H1 (cell line): ENCODE measurements at regions not wholly inside any gene's neighbourhood (a gene's known extent, or its start where the extent isn't known, plus 50 kb on each side); places are given as distances from the start of the nearest gene placed in this dataset.

Experiments
- CTCF ChIA-PET: fragments of 300-600 bp; sonication (Branson Sonifier 250); formaldehyde crosslinking; loops from one replicate; lab custom pipeline; 2021; ENCODE audit not compliant: partially characterized antibody; lab: Charles Lee
- POLR2A ChIA-PET: fragments of 300-600 bp; sonication (Branson Sonifier 250); formaldehyde crosslinking; loops from one replicate; lab custom pipeline; 2021; ENCODE audit warnings: inconsistent platforms; ENCODE audit not compliant: partially characterized antibody; lab: Charles Lee
- DNase-seq, 2 experiments: peaks; one replicate each; pipeline versions ENCODE4 v3.0.0 to v3.0.0-alpha.2; 2010 to 2022; ENCODE audit warnings: low spot score in 2 of 2, low read depth in 1 of 2, mixed read lengths in 1 of 2
- FAIRE-seq: peaks from 2 replicates; lab custom pipeline; 2011; peaks lifted over from hg19 to GRCh38; lab: Jason Lieb, UNC
- H2AFZ ChIP-seq: 2 replicates; pipeline ENCODE4 v1.8.1; 2012; ENCODE audit warnings: low read length, inconsistent platforms
- H2AK5ac ChIP-seq: 2 replicates; pipeline ENCODE4 v1.6.1; 2013; ENCODE audit warnings: low read depth, low read length
- H2BK120ac ChIP-seq: replicated peaks from 2 replicates; pipeline ENCODE3; 2013; ENCODE audit warnings: low read depth, low read length, inconsistent platforms
- H2BK12ac ChIP-seq: 2 replicates; pipeline ENCODE4 v1.6.1; 2013; ENCODE audit warnings: low read depth, low read length
- H2BK15ac ChIP-seq: 2 replicates; pipeline ENCODE4 v1.6.1; 2013; ENCODE audit warnings: low read length
- H2BK20ac ChIP-seq: 2 replicates; pipeline ENCODE4 v1.6.1; 2013; ENCODE audit warnings: low read length
- H2BK5ac ChIP-seq: 2 replicates; pipeline ENCODE4 v1.6.1; 2013; ENCODE audit warnings: low read depth, low read length
- H3K14ac ChIP-seq: 2 replicates; pipeline ENCODE4 v1.6.1; 2013; ENCODE audit warnings: inconsistent platforms; ENCODE audit not compliant: insufficient read length
- H3K18ac ChIP-seq: 2 replicates; pipeline ENCODE4 v1.6.1; 2013; ENCODE audit warnings: low read length; ENCODE audit errors: extremely low read depth
- H3K23ac ChIP-seq: 2 replicates; pipeline ENCODE4 v1.6.1; 2013; ENCODE audit warnings: inconsistent platforms; ENCODE audit not compliant: insufficient read length
- H3K23me2 ChIP-seq: 2 replicates; pipeline ENCODE4 v1.6.1; 2013; ENCODE audit warnings: low read depth, low read length
- H3K27ac ChIP-seq: 2 replicates; pipeline ENCODE4 v1.6.1; 2011; ENCODE audit warnings: low read depth, low read length, inconsistent platforms
- H3K27me3 ChIP-seq, 4 experiments: replicated peaks in 1 of 4; 1 replicate in 1 of 4; 2 replicates in 3 of 4; pipeline versions ENCODE4 v1.6.1 to v1.8.1; 2011 to 2013; ENCODE audit warnings: low read length in 3 of 4, mild to moderate bottlenecking in 3 of 4, inconsistent platforms in 2 of 4, mixed read lengths in 2 of 4, moderate library complexity in 1 of 4; ENCODE audit not compliant: control insufficient read depth in 3 of 4, insufficient read depth in 3 of 4; ENCODE audit errors: extremely low read depth in 1 of 4
- H3K36me3 ChIP-seq, 4 experiments: 2 replicates each; pipeline versions ENCODE4 v1.6.1 to v1.8.1; 2011 to 2013; ENCODE audit warnings: mild to moderate bottlenecking in 4 of 4, low read length in 3 of 4, moderate library complexity in 2 of 4, control low read depth in 1 of 4, inconsistent platforms in 1 of 4; ENCODE audit not compliant: insufficient read depth in 4 of 4, control insufficient read depth in 2 of 4
- H3K4ac ChIP-seq: replicated peaks from 2 replicates; pipeline ENCODE3; 2013; ENCODE audit warnings: low read length, low read depth, mixed read lengths, inconsistent platforms; ENCODE audit not compliant: insufficient read length
- H3K4me1 ChIP-seq, 4 experiments: replicated peaks in 1 of 4; 1 replicate in 1 of 4; 2 replicates in 3 of 4; pipeline versions ENCODE4 v1.6.1 to v1.8.1; 2011 to 2013; ENCODE audit warnings: low read length in 3 of 4, inconsistent platforms in 2 of 4, mixed read lengths in 1 of 4; ENCODE audit not compliant: insufficient read depth in 4 of 4, control insufficient read depth in 3 of 4
- H3K4me2 ChIP-seq, 2 experiments: 2 replicates each; pipeline versions ENCODE4 v1.6.1 to v1.8.1; 2011 to 2013; ENCODE audit warnings: low read depth in 2 of 2, low read length in 2 of 2, control low read depth in 1 of 2, inconsistent platforms in 1 of 2, mild to moderate bottlenecking in 1 of 2; ENCODE audit not compliant: insufficient read depth in 1 of 2
- H3K4me3 ChIP-seq, 4 experiments: fragments of 200-600, 300-600 bp in 1 of 4; sonication (generic), shearing (Covaris generic), sonication (Bioruptor Twin) in 1 of 4; 2 replicates each; pipeline versions ENCODE4 v1.5.1 to v1.8.1; 2011 to 2016; ENCODE audit warnings: low read length in 4 of 4, low read depth in 3 of 4, control low read depth in 2 of 4, inconsistent platforms in 2 of 4, mild to moderate bottlenecking in 2 of 4, mixed read lengths in 1 of 4, moderate library complexity in 1 of 4; ENCODE audit not compliant: insufficient read depth in 2 of 4; ENCODE audit errors: extremely low read depth in 1 of 4
- H3K56ac ChIP-seq: replicated peaks from 2 replicates; pipeline ENCODE3; 2013; ENCODE audit warnings: low read depth, mild to moderate bottlenecking, mixed read lengths, low read length, inconsistent platforms; ENCODE audit not compliant: insufficient read length
- H3K79me1 ChIP-seq: 2 replicates; pipeline ENCODE4 v1.6.1; 2013; ENCODE audit warnings: low read depth, low read length, control low read depth
- H3K79me2 ChIP-seq, 2 experiments: 2 replicates each; pipeline versions ENCODE4 v1.6.1 to v1.8.1; 2012 to 2013; ENCODE audit warnings: low read length in 2 of 2, mild to moderate bottlenecking in 2 of 2, inconsistent platforms in 1 of 2; ENCODE audit not compliant: insufficient read depth in 2 of 2, control insufficient read depth in 1 of 2
- H3K9ac ChIP-seq, 4 experiments: replicated peaks in 1 of 4; 1 replicate in 1 of 4; 2 replicates in 3 of 4; pipeline versions ENCODE4 v1.6.1 to v1.8.1; 2011 to 2013; ENCODE audit warnings: low read depth in 3 of 4, low read length in 3 of 4, control low read depth in 2 of 4, mild to moderate bottlenecking in 2 of 4, moderate library complexity in 2 of 4, inconsistent platforms in 1 of 4; ENCODE audit errors: extremely low read depth in 1 of 4
- H3K9me3 ChIP-seq, 2 experiments: 2 replicates each; pipeline versions ENCODE4 v1.6.1 to v1.8.1; 2012 to 2013; ENCODE audit warnings: mild to moderate bottlenecking in 2 of 2, moderate library complexity in 2 of 2, control low read depth in 1 of 2, inconsistent platforms in 1 of 2, low read depth in 1 of 2, low read length in 1 of 2, mixed read lengths in 1 of 2; ENCODE audit not compliant: insufficient read depth in 2 of 2
- H4K20me1 ChIP-seq, 2 experiments: replicated peaks in 1 of 2; 2 replicates each; pipeline versions ENCODE3 to v1.8.1; 2011 to 2013; ENCODE audit warnings: inconsistent platforms in 2 of 2, low read length in 2 of 2, mild to moderate bottlenecking in 1 of 2; ENCODE audit not compliant: insufficient read depth in 2 of 2, control insufficient read depth in 1 of 2
- H4K5ac ChIP-seq: 2 replicates; pipeline ENCODE4 v1.6.1; 2013; ENCODE audit warnings: low read length, low read depth, mixed read lengths, inconsistent platforms; ENCODE audit not compliant: insufficient read length
- H4K8ac ChIP-seq: 2 replicates; pipeline ENCODE4 v1.8.0; 2013; ENCODE audit warnings: mild to moderate bottlenecking, moderate library complexity, low read length, inconsistent platforms; ENCODE audit not compliant: insufficient read depth; ENCODE audit errors: extremely low read depth
- H4K91ac ChIP-seq: replicated peaks from 2 replicates; pipeline ENCODE3; 2013; ENCODE audit warnings: low read length, mixed read lengths, inconsistent platforms; ENCODE audit not compliant: insufficient read length
- ATF2 ChIP-seq: IDR thresholded peaks from 2 replicates; pipeline ENCODE4 v1.6.1; 2012; ENCODE audit warnings: low read length, inconsistent platforms
- BRCA1 ChIP-seq: IDR thresholded peaks from 2 replicates; pipeline ENCODE4 v1.6.1; 2012; ENCODE audit warnings: low read depth, low read length, improper control_type of control experiment
- KDM1A ChIP-seq: fragments of 200-600, 300-600 bp; sonication (generic); IDR thresholded peaks from 2 replicates; pipeline ENCODE4 v1.7.1; 2016; ENCODE audit warnings: mild to moderate bottlenecking, low read length, borderline replicate concordance
- RBBP5 ChIP-seq: IDR thresholded peaks from 2 replicates; pipeline ENCODE4 v1.7.1; 2012; ENCODE audit warnings: low read depth, mild to moderate bottlenecking, inconsistent platforms, low read length, moderate library complexity, borderline replicate concordance
- SAP30 ChIP-seq: fragments of 300-600 bp; sonication (generic); IDR thresholded peaks from 2 replicates; pipeline ENCODE4 v1.7.1; 2012; ENCODE audit warnings: low read length, moderate library complexity, mild to moderate bottlenecking, inconsistent platforms; ENCODE audit not compliant: insufficient read depth, insufficient replicate concordance
- WGBS, 2 experiments: shearing (Covaris generic) in 1 of 2; methylation state at CpG; one replicate each; pipeline versions ENCODE4 v1.1.6 to v1.1.7; 2013 to 2015; ENCODE audit warnings: low lambda C conversion rate in 2 of 2, mixed read lengths in 2 of 2, inconsistent platforms in 1 of 2, low coverage in 1 of 2, missing lambda C conversion rate in 1 of 2; ENCODE audit not compliant: insufficient replicate concordance in 2 of 2, insufficient coverage in 1 of 2, insufficient read length in 1 of 2; ENCODE audit errors: extremely low coverage in 1 of 2, missing lambda C conversion rate in 1 of 2; 5-methylcytosine and 5-hydroxymethylcytosine counted together

GRCh38 chr13:107644136-107644535 lies 571.2 kb downstream of the LIG4 start:
- no peak overlapping the region for H4K8ac ChIP-seq
- TF ChIP-seq SAP30, result no peak
- TF ChIP-seq ATF2, result no peak
- TF ChIP-seq KDM1A, result no peak
- TF ChIP-seq RBBP5, result no peak
- TF ChIP-seq BRCA1, result no peak
- TF ChIP-seq, all 59 proteins: peak for 0
- H3K9ac ChIP-seq, result no peak overlapping the region
- H3K14ac ChIP-seq, result no peak overlapping the region
- H4K91ac ChIP-seq, result no peak overlapping the region
- no peak overlapping the region for H4K5ac ChIP-seq
- no peaks in the 10 kb centered on the region for H3K4me1 ChIP-seq
- no peak overlapping the region for H3K4me2 ChIP-seq
- no peaks in the 10 kb centered on the region for H3K9me3 ChIP-seq
- no peak overlapping the region for H2BK20ac ChIP-seq
- H3K4ac ChIP-seq, result no peak overlapping the region
- no peak overlapping the region for H2BK15ac ChIP-seq
- CTCF ChIA-PET, result no interaction called here
- no peaks in the 10 kb centered on the region for H3K79me1 ChIP-seq
- WGBS, 2 experiments, result 91% methylated on average over 4 of the region's 4 CpGs; no CpG with 5 or more reads in 1 of the 2 experiments
- H3K23ac ChIP-seq, result no peak overlapping the region
- POLR2A ChIA-PET, result no interaction called here
- H3K18ac ChIP-seq, result no peak overlapping the region
- H2AK5ac ChIP-seq, result no peak overlapping the region
- no peak overlapping the region for H2AFZ ChIP-seq
- no peaks in the 10 kb centered on the region for H3K23me2 ChIP-seq
- no peak overlapping the region for H2BK12ac ChIP-seq
- H3K79me2 ChIP-seq, result no peaks in the 10 kb centered on the region
- H2BK5ac ChIP-seq, result no peak overlapping the region
- DNase-seq (no peak), FAIRE-seq (no peak)
- no peak overlapping the region for H2BK120ac ChIP-seq
- no peak overlapping the region for H3K27ac ChIP-seq
- H4K20me1 ChIP-seq, result no peaks in the 10 kb centered on the region
- H3K4me3 ChIP-seq, result no peak overlapping the region
- no peak overlapping the region for H3K56ac ChIP-seq
- H3K36me3 ChIP-seq, result no peaks in the 10 kb centered on the region
- H3K27me3 ChIP-seq, result peaks cover 0 to 1% (median 0%) of the 10 kb centered on the region in 4 experiments; a peak in 1 of 7 replicates
